RKO (cell line): ENCODE measurements at regions not wholly inside any gene's neighbourhood (a gene's known extent, or its start where the extent isn't known, plus 50 kb on each side); places are given as distances from the start of the nearest gene placed in this dataset.

Experiments
- DNase-seq: peaks from one replicate; pipeline ENCODE4 v3.0.0-alpha.2; 2016; ENCODE audit warnings: low spot score

DNA sequence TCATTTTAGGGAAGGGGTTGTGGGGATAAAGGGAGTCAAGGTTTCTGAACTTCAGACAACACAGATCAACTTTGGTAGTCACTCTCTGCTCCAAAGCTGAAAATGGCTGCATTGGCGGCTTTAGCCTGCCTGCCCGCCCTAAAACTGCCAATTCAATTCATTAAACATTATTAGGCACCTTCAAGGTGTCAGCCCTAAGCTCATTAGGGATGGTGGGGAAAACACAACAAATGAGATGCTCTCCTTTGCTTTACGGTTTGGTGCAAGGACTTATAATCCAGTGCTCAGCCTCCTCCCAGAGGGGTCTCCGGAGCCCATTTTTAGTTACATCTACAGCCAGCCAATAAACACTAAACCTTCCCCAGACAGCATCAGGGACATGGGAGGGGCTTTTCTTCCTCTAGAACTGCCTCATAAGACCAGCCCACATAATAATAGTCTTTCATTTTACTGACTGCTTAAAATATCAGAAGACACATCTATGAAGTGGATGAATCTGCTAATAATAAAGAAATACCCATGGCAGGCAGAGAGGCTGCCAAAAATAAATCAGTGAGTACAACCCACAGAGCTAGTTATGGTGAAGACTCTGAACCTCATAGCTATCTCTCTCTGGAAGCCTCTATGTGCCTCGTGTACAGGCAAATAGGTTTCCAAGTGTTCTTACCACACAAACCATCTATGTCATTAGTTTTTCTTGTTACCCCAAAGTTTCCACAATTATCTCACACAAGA is 102.8 kb upstream of the NCAM1 start:
- no peak for DNase-seq

DNA sequence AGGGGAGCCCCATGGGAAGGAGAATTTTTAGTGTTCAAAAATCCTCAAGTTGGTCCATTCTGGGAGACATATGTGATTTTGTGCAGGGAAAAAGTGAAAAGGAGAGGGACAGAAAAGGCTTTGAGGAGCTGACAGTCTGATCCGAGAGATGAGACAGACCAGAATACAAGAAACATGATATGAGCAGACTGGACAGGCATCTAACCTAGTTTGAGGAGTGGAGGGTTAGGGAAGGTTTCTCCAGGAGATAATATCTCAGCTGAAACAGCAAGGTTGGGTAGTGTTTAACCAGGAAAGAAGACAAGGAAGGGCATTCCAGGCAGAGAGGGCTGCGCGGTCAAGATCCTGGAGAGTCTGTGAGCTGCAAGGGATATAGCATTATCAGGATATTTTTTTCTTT is 101.4 kb upstream of the NCAM1 start:
- DNase-seq: no peak

DNA sequence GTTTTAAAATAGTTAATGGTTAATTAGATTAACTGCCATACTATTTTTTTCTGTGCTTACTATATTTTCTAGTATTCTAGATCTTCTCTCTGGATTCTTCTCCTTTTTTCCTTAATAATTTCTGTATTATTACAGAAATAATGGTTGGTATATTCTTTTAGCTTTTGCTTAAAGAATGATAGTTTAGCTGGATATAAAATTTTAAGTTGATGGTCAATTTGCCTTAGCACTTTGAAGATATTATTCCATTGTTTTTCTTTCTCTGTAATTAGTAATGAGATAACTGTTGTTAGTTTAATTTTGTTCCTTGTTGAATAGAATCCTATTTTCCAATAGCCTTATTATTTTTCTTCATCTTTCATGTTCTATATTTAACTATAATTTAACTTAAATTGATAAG is 99.9 kb upstream of the NCAM1 start:
- DNase-seq: no peak

DNA sequence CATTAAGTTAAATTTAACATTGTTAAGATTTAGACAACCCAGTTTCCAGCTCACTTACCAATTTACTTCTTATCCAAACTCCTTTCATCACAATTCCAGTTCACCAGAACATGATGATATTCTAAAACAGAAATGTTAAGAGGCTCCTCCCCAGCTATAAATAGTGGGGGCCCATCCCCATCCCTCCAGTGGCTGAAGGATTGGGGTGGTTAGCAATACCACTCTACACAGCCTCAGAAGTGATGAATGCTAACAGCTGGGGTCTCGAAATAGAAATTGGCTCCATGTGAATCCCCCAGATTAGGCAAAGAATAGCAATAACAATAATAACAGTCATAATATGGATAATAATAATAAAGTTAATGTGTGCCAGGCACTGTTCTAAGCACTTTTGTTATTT is 97.9 kb upstream of the NCAM1 start:
- no peak for DNase-seq

DNA sequence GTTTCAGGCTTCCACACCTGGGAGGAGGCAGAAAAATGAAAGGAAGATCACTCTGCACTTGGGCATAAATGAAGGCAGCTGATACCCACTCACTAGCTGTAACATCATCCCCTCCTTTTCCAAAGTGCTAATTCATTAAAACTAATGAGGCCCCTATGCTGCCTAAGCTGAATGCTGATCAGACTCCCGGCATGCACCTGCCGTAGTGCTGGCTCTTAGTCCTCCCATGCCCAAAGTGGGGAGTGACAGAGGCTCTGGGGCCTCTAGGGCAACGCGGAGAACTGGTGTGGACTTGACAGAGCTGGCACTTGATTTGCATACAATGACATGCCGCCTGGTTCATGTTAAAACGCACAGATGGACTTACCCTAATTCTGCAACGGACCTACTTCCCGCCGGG is 96.5 kb upstream of the NCAM1 start:
- DNase-seq: no peak

DNA sequence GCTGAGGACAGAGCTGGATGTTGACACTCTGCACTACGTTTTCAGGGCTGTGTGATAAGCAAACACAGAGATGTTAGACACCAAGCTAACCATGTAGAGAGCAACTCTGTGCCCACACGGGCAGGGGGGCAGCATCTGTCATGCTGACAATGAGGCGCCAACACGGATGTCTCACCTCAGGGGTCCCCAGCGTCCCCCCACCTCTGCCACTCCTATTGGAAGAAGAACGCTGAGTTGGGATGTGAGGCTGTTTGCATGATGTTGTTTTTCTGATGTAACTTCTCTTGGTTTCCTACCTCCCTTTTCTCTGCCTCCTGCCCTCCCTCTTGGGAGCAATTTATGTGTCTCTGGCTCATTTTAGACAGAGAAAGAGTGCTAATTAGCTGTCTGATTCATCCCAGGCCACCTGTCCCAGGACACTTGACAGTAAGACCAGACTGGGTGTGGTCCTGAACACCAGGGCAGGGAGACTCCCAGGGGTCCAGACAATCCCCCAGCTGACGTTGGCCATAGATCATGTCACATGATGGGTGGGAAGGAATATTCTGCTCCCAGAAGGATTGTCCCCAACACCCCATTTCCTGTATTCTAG is 89.2 kb upstream of the NCAM1 start:
- DNase-seq: no peak

DNA sequence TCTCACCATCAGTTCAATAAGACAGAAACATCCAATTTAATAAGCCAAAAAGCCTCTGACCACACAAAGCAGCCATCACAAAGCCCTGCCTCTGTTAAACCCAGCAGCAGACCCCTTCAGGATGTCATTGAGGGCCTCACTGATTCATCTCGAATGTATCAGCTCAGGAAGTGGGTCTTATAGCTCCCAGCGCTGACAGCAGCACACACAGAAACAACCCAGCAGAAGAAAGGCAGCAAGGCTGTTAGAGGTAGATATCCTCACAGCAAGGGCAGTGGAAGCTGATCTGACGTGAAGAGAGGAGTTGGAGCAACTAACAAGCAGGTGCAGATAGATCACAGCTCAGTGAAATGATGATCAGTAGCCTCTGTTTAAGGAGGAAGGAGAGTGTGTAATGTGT is 86.2 kb upstream of the NCAM1 start:
- no peak for DNase-seq

DNA sequence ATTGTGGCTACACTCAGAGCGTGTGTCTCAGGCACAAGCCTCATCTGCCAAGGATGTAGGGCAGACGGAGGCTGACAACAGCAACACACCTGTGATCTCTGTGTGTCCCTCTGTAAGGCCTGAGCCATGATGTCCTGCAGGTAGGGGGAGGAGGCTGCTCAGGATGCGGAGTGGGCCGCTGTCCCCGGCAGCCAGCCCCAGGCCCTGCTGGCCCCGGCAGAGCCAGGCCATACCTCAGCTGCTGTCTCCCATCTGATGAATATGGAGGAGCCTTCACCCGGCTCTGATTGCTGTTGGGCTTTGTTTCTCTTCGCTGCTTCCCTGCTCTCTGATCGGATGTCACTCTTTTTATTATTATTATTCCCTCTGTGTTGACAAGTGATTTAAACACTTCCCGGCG is 83.6 kb upstream of the NCAM1 start:
- DNase-seq: no peak

DNA sequence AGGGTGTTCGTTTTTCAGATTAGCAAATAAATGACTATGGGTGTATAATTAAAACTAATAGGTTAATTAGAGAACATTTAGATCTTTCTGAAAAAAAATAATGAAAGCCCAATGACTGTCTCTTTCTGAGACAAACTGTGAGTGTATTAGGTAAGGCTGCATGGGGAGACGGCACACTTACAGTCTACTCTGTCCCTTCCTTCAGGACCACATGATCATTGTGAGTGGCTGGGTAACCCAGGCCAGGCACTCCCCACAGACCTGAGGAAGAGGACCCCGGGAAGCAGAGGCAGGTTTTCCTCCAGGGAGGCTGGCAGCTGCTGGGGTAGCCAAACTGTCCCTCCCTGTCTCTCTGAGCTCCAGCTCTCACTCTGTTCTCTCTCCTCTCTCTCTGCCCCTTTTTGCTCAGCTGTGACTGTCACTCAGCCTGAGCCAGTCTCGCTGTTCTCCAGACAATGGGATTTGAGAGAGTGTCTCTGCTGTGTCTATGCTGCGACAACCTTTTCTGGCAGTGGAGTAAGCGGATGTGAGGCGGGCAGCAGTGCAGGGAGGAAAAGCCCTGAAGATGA is 83.1 kb upstream of the NCAM1 start:
- DNase-seq: no peak

DNA sequence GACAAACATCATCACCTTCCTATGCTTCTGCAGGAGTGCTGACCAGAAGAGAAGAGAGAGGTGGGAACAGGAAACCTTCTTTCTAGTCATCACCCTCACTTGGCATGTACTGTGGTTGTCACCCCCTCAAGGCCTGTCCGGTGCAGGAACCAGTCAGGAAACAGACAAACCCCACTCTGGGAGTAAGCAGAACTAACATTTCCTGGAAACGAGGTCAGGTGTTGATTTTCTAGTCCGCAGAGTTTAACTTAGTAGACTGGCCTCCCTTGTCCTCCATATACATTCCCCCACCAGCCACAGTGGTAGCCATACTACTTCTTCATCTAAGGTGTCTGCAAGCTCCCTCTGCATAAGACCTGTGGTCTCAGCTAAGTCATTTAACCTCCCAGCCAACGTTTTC is 80.7 kb upstream of the NCAM1 start:
- no peak for DNase-seq

DNA sequence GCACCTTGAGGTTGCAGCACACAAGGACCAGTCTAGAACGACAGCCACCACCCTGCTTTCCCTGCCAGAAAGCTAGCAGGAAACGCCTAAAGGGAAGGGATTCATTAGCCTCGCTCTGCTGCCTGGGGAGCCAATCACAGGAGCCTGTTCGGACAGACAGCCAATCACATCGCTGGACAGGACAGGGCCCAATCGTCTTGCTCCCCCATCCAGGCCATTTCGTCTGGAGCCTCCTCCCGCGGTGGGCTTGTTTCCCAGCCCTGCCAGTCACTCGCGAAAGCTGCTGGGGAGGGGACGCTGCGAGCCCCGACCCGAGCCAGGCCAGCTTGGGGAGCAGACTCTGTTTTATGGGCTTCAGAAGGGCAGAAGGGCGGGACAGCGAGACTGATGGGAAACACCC is 79.8 kb upstream of the NCAM1 start:
- no peak for DNase-seq

DNA sequence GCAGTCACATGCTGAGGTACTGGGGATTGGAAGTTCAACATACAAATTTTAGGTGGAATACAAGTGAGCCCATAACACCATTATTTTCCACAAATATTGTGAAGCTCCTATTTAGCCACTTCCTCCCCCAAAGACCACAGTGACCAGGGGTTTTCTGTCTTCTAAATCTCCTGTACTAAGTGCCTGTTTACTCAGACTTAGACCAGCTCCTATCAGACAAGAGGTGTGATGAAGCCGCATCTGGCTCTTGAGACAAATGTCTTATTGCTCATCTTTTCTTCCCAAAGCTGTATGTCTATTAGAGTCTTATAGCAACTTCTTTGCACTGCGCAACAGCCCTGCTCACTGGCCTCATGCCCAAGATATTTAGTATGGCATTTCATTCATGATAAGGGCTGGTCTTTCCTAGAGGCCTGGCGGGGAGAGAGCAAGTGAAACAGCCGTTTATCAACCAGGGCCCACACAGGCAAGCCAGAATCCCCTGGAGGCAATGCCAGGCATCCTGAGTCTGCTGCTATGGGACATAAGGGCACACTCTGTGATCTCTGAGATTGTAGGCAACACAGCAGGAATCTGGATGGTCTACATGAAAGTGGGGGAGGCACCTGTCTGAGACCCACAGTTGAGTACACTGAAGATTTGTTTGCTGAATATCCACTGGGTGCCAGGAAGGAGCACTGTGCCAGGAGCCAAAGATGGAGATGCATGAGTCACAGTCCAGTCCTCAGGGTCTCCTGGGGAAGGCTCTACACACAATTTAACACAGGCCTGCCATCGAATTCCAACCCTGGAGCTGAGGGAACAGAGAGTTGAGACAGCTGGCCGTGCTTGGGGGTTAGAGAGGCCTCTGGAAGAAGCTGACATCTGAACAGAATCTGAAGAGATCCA is 78.5 kb upstream of the NCAM1 start:
- no peak for DNase-seq

DNA sequence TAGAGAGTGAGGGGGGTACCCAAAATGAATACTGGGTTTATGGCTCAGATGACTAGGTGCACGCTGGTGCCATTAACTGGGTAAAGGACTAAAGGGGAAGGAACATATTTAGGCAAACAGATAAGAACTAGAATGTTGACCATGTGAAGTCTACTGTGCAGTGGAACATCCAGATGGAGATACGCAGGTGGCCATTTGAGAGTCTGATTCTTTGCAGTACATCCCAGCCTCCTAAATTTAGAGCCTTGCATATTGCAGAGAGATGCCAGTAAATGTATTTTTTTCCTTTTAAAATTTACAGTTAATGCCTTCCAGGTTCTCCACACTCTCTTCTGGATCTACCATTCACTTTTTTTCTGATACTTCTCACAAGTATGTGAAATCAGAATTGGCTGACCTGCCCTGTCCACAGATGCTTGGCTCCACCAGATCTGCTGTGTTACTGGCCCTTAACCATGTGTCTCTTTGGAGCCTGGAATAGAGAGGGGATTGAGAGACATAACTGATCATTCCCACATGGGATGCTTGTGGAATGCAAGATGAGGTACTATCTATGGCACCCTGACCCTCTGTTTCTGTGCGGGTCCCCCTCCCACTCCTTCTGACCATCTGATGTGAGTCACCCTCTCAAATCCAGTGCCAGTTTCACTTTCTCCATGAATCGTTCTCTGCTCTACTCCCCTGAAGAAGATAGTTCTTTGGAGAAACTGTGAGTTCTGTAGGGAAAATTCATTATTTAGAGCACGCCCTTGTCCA is 77.0 kb upstream of the NCAM1 start:
- no peak for DNase-seq

DNA sequence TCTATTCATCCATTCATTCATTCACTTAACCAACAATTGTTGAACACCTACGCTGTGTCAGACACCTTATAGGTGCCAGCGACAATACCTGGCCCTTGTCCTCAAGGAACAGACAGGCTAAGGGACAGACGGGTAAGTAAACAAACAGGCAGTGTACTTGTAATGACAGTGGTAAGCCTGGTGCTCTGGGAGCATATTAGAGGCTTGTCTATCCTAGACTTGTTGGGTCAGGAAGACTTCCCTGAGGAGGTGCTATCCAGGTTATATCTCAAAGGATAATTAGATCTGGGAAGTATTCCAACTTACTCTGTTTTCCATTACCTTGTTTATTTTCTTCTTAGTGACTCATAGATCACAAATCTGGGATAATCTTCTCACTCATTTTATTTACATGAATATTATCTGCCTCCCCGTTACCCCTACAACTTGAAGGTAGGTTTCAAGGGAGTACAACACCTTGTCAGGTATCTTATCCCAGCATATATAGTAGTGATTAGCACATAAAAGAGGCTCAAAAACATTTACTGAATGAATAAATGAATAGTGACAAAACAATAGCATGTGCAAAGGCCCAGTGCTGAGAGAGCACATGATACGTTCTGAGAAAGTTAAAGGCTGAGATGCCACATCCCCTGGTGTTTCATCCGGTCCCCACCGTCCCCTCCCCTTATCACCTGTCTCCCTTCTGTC is 75.3 kb upstream of the NCAM1 start:
- no peak for DNase-seq

DNA sequence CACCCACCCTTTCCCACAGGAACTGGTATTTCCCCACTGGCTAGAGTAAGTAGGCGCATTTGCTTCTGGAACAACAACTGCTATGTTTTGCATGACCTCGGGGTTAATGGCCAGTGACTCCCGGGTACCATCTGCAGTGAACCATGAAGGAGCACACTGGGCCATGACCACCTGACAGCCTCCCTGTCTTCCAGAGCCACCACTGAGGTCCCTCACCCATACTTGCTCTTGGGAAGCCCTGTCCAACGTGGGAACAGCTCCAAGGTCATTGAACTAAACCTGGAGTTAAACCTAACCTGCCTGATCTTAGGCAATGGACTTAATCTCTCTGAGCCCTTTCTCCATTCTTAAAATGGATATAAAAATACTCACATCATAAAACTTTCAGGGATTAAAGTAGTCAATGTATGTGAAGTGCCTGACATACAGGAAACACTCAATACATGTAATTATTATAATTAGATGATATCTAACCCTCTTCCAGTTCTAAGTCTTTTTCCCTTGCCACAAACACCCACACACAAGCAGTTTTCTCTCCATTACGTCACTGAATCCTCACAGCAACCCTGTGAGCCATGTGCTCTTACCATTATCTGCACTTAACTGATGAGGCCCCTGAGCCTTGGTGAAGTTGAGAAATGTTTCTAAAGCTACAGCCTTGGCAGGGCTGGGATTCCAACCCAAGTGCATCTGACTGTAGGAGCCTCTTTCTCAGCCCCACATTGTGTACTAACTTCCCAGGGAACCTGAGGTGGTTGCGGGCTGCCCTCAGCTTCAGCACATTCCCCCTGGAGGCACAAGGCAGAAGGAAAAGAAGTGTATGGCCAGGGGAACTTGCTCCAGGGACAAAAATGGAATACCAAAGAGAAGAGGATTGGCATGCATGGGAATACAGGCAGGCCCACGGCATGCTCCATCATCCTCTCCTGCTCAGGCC is 74.5 kb upstream of the NCAM1 start:
- no peak for DNase-seq

DNA sequence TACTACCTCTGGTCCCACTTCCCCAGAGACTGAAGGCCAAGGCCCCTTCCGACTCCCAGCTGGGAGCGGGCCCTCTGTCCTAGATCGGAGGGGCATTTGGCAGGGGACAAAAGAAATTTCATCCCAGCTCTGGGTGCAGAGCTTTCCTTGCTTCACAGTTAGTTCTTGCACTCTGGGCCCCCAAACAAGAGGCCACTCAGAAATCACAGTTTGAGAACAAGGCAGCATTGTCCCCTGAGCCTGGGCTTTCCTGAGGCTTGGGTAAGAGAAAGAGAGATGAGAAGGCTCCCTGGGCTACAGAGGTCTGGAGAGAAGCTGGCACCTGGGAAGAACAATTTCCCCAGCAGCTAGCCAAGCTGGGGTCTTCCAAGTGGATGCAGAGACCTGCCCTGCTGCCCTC is 71.8 kb upstream of the NCAM1 start:
- no peak for DNase-seq

DNA sequence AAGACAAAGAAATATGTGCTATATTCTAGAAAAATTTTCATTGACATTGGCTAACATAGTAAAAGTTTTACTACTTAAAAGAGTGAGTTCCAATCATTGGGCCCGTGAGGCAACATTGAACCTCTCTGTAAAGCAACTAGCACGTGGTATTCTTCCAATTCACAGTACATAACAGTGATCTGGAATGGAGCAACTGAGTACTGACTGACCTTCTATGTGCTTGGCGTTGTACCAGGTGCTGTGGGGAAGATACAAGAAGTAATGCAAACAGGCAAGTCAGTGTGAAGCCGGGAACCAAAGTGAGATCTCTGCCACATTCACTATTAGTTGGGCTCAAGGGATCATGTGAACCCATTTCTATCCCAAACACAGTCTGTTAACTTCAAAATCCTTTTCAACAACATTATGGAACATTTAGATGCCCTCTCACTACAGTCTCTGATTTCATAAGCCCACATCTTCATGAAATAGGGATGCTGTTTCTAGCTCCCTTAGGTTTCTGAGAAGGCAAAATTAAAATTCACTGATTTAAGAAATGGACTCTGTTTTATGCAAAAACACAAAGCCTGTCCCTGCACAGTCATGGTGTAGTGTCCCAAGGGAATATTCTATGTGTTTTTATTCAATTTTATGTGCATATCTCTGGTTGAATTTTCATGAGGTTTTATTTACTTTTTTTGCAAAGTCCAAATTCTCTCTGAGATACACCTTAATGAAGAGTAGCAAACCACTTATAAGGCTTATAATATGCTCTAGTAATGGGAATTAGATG is 61.8 kb upstream of the NCAM1 start:
- no peak for DNase-seq

DNA sequence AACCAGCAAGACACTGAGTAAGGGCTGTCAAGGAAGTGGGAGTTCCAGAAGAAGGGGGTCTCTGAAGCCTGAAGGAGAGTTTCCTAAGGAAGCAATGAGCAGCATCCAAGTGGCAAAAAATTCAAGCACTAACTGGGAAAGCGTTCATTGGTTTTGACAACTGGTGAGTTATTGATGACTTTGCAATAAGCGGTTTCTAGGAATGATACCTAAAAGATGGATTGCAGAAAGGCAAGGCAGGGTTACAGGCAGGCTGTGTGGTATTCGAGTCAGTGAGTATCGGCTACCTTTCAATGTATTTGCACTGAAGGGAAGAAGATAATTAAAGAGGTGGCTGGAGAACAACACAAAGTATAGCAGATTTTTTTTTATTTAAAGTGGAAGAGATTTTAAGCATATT is 59.3 kb upstream of the NCAM1 start:
- DNase-seq: no peak

DNA sequence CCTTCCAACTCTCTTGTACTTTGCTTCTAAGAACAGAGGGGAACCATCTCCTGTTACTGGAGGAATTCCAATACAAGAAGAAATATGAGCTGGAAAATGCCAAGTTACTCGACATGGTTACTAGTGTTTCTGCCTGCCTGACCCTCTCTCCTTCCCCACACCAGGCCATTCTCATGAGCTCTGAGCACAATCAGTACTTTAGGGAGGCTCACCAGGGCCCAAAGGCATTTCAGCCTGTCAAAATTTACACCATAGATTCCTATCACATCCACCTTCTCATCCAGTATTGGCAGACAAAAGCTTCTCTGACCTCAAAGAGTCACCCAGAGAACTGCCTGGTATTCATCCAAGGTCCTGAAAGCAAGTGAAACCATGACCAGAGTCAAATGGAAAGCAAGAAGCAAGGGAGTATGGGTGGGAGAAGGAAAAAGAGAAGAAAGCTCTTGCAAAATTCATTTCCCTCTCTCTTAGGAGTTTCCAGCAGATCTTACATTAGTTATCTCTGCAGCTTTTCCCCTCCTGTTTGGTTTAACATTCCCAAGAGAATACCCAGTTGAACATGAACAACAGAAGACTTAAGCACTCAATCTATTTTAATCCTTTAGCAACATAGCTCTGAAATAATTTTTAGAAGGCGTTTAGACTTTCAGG is 58.7 kb upstream of the NCAM1 start:
- DNase-seq: no peak
